GM19395 (cell line): ENCODE measurements at regions not wholly inside any gene's neighbourhood (a gene's known extent, or its start where the extent isn't known, plus 50 kb on each side); places are given as distances from the start of the nearest gene placed in this dataset.
"Not testable (repeated sequence)": the region's sequence is repeated elsewhere in the genome, so short reads cannot be mapped to it uniquely, and the experiment has no call there.

Source experiments
- ATAC-seq: cut with Tn5 transposase; IDR thresholded peaks from one replicate; pipeline ENCODE4 v1.9.1; 2021; ENCODE audit warnings: mild to moderate bottlenecking, moderate library complexity; ENCODE audit not compliant: unreplicated experiment

DNA sequence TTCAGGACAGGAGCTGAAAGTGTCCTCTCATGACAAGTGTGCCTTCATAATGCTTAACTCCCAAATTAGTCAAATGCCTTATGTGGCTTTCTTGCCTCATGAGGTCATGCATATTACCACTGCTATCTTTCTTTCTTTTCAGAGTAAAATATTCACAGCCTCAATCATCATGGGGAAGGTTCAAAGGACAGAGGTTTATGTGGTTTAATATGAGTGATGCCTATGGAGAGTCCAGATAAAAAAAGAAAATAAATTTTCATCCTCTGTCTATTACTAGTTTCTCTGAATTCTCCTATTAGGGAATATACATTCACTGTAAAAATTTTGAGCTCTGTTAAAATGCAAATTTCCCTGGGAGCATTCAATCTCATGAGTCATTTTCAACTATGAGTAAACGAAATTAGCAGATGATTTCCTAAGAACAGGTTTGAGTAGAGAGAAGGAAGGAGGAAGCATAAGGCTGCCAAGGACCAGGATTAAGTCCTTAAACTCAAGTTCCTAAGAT, 396.9 kb upstream of the ADGRB3 start:
- peak; percentile 72 for ATAC-seq

- no peak for ATAC-seq
Observed at GRCh38 chr6:68237205-68237604, 397.9 kb upstream of the ADGRB3 start.

GRCh38 chr6:68235326-68235784, 399.7 kb upstream of the ADGRB3 start:
- ATAC-seq, result no peak

GRCh38 chr6:68233623-68234022, 401.5 kb upstream of the ADGRB3 start:
- no peak for ATAC-seq

DNA sequence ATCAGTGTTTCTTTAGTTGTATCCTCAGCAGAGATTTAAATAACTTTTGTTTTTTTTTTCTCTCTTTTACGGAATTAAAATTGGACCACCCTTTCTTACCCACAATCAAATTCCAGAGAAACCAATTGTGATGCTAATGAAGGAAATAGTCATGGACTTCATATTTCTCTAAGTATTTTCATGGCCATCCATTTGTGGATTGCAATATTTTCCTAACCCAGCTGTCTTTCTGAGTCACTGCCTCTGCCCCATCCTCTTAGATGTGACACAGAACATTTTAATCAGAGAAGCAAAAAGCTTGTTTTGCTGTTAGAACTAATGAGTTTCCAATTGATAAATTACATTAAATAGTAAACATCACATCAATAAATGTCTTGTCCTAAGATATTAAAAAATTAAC, 405.5 kb upstream of the ADGRB3 start:
- ATAC-seq, result no peak

DNA sequence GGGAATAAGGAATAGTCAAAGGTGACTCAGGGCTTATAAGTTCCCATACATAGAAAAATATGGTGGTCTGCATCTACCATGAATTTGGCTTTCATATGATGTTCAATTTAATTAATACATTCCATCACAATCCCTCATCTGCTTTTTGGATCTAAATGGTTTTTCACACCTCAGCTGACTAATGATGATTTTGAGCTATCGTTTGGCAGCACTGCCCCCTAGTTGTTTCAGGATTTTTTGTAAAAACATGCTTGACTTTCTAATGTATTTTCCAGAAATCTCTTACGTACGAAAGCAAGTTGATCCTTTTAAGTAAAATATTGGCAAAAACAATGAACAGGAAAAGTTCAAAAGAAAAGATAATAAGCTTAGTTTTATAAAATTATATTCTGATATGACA, 408.6 kb upstream of the ADGRB3 start:
- no peak for ATAC-seq

- ATAC-seq, result no peak
Observed at GRCh38 chr6:68225729-68226128, 409.4 kb upstream of the ADGRB3 start.

- no peak for ATAC-seq
Observed at GRCh38 chr6:68211242-68211795, 423.8 kb upstream of the ADGRB3 start.

DNA sequence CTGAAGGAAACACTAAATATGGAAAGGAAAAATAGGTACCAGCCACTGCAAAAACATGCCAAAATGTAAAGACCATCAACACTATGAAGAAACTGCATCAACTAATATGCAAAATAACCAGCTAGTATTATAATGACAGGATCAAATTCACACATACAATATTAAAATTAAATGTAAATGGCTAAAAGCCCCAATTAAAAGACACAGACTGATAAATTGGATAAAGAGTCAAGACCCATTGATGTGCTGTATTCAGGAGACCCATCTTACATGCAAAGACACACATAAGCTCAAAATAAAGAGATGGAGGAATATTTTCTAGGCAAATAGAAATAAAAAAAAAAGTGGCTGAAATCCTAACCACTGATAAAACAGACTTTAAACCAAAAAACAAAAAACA, 427.5 kb upstream of the ADGRB3 start:
- not testable (repeated sequence) for ATAC-seq

GRCh38 chr6:68200929-68201328, 434.2 kb upstream of the ADGRB3 start:
- no peak for ATAC-seq

- no peak for ATAC-seq
Observed at GRCh38 chr6:68197356-68197755, 437.7 kb upstream of the ADGRB3 start.

- no peak for ATAC-seq
Observed at GRCh38 chr6:68196645-68197044, 438.4 kb upstream of the ADGRB3 start.

DNA sequence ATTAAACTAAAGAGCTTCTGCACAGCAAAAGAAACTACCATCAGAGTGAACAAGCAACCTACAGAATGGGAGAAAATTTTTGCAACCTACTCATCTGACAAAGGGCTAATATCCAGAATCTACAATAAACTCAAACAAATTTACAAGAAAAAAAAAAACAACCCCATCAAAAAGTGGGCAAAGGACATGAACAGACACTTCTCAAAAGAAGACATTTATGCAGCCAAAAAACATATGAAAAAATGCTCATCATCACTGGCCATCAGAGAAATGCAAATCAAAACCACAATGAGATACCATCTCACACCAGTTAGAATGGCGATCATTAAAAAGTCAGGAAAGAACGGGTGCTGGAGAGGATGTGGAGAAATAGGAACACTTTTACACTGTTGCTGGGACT, 439.3 kb upstream of the ADGRB3 start:
- not testable (repeated sequence) for ATAC-seq

- no peak for ATAC-seq
Observed at GRCh38 chr6:68194846-68195478, 440.1 kb upstream of the ADGRB3 start.

DNA sequence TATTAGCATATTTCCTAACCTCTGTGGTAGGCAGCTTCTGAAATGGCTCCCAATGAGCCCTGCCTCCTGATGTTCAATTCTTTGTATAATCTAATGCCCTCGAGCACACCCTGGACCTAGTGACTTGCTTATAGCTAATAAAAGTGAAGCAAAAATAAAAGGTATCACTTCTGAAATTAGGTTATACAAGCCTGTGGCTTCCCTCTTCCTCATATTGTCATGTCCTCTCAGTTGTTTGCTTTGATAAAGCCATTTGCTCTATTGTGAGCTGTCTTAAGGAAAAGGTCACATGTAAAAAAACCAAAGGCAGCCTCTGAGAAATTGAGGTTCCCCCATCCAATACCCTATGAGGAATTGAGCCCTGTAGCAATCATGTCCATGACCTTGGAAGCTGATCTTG, 442.1 kb upstream of the ADGRB3 start:
- no peak for ATAC-seq

- ATAC-seq, result no peak
Observed at GRCh38 chr6:68189217-68189815, 445.8 kb upstream of the ADGRB3 start.

GRCh38 chr6:68186870-68187269, 448.2 kb upstream of the ADGRB3 start:
- no peak for ATAC-seq

DNA sequence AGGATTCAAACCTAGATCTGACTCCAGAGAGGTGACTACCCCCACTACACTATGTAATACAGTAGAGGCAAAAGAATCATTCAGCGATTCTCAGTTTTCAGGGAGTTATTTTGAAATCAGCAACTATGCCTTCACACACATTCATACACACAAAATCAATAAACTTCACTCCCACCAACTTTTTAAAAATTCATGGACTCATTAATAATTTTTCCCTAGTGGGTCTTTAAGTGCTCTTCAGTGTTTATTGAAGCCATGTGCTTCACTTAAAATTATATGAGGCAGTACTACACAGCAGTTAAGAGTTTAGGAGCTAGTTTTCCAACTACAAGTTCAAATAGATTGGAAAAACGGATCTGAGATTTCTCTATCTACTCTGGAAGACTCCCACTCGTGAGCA, 452.7 kb upstream of the ADGRB3 start:
- ATAC-seq, result no peak

GRCh38 chr6:68181027-68181426, 454.1 kb upstream of the ADGRB3 start:
- ATAC-seq, result not testable (repeated sequence)

DNA sequence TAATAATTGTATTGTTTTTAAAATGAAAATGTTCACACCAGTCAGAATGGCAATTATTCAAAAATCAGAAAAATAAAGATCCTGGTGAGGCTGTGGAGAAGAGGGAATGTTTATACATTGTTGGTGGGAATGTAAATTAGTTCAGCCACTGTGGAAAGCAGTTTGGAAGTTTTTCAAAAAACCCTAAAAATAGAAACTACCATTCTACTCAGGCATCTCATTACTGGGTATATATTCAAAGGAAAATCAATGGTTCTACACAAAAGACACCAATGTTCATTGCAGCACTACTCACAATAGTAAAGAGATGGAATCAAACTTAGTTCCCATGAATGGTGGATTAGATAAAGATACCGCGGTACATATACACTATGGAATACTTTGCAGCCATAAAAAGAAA, 461.5 kb upstream of the ADGRB3 start:
- no peak for ATAC-seq

GRCh38 chr6:68169922-68170321, 465.2 kb upstream of the ADGRB3 start:
- no peak for ATAC-seq

DNA sequence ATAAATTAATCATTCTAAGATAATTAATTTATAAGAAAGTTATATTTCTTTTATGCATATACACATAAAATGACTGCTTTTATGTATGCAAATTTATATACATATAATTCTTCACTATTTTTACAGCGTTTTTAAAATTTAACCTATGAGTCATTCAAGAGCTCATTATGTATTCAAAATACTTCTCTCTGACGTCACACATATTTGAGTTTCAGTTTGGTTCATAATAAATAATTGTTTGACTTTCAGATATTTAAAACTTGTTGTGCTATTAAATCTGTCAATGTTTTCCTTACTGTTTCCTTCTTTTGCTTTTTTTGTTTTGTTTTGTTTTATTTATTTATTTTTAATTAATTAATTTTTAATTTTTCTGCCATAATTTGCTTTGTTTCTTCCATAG, 467.5 kb upstream of the ADGRB3 start:
- no peak for ATAC-seq
